Peyer's patch (tissue), 4 donors: ENCODE measurements at regions not wholly inside any gene's neighbourhood (a gene's known extent, or its start where the extent isn't known, plus 50 kb on each side); places are given as distances from the start of the nearest gene placed in this dataset.

Source experiments
- DNase-seq, 3 donors: peaks; one replicate each; pipeline ENCODE4 v3.0.0-alpha.2; 2017 to 2019
- H3K27ac ChIP-seq, 4 donors: fragments of 200-600 bp; sonication (generic); one replicate each; pipeline ENCODE4 v1.5.1; 2016 to 2019
- H3K27me3 ChIP-seq, 2 donors: fragments of 200-600 bp; sonication (generic); one replicate each; pipeline ENCODE4 v1.5.1; 2019
- H3K36me3 ChIP-seq, 3 donors: fragments of 200-600 bp; sonication (generic); one replicate each; pipeline ENCODE4 v1.5.1; 2016 to 2019
- H3K4me1 ChIP-seq, 4 donors: fragments of 200-600 bp; sonication (generic); one replicate each; pipeline ENCODE4 v1.5.1; 2016 to 2019
- H3K4me3 ChIP-seq, 4 donors: fragments of 200-600 bp; sonication (generic); 1 replicate in 3 of 4; 2 replicates in 1 of 4; pipeline ENCODE4 v1.5.1; 2016 to 2019; ENCODE audit warnings: mild to moderate bottlenecking in 1 of 4
- H3K9me3 ChIP-seq, 4 donors: fragments of 200-600 bp; sonication (generic); one replicate each; pipeline ENCODE4 v1.5.1; 2016 to 2019; ENCODE audit warnings: mild to moderate bottlenecking in 1 of 4
- CTCF ChIP-seq, 6 experiments: fragments of 450-650 bp in 4 of 6; fragments of 200-600 bp in 2 of 6; sonication (generic) in 1 of 6; IDR thresholded peaks; one replicate each; pipeline ENCODE4 v1.5.1; 2017 to 2019; ENCODE audit warnings: antibody characterized with exemption in 6 of 6, mild to moderate bottlenecking in 3 of 6, moderate library complexity in 1 of 6
- POLR2A ChIP-seq, 2 donors: fragments of 450-650 bp; IDR thresholded peaks; one replicate each; pipeline ENCODE4 v1.5.1; 2017; ENCODE audit warnings: antibody characterized with exemption in 2 of 2, mild to moderate bottlenecking in 2 of 2, moderate library complexity in 2 of 2

- no peak overlapping the region for H3K4me3 ChIP-seq
- H3K27ac ChIP-seq = no peak overlapping the region
- no peaks in the 10 kb centered on the region for H3K27me3 ChIP-seq
- H3K36me3 ChIP-seq = no peaks in the 10 kb centered on the region
- TF ChIP-seq POLR2A (IDR thresholded peaks at IDR 0.05) = no peak
- DNase-seq = no peak
- H3K4me1 ChIP-seq = no peaks in the 10 kb centered on the region
- no peaks in the 10 kb centered on the region for H3K9me3 ChIP-seq
These were observed 481.2 kb downstream of the OTOL1 start for GRCh38 chr3:161977850-161978249.

GRCh38 chr3:161987933-161988332 lies 491.3 kb downstream of the OTOL1 start:
- TF ChIP-seq POLR2A (IDR thresholded peaks at IDR 0.05) (no peak), CTCF (IDR thresholded peaks at IDR 0.05) (no peak)
- Histone ChIP-seq H3K36me3 (no peaks in the 10 kb centered on the region), H3K27me3 (no peaks in the 10 kb centered on the region), H3K4me1 (no peaks in the 10 kb centered on the region), H3K27ac (no peak overlapping the region), H3K9me3 (no peaks in the 10 kb centered on the region), H3K4me3 (no peak overlapping the region)
- DNase-seq = no peak

DNA sequence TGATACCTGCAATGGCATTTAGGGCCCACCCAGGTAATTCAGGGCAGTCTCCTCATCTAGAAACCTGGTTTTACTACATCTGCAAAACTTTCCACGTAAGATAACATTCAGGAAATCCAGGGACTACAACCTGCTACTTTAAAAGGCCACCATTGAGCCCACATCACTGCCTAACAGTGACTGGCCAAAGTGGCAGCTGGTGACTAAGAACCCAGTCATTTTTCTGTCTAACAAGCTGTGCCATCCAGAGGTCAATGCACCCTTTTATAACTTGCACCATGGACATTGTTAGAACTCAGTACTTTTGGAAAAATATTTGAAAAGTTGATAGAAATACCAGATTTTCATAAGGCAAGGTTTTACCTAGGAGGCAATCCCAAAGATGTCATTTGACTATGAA lies 492.4 kb downstream of the OTOL1 start:
- H3K9me3 ChIP-seq = no peaks in the 10 kb centered on the region
- TF ChIP-seq CTCF (IDR thresholded peaks at IDR 0.05) (no peak), POLR2A (IDR thresholded peaks at IDR 0.05) (no peak)

GRCh38 chr3:161990036-161990435 lies 493.4 kb downstream of the OTOL1 start:
- Histone ChIP-seq H3K27ac (no peak overlapping the region), H3K4me3 (no peak overlapping the region)

More for the DNA sequence above, 492.4 kb downstream of the OTOL1 start:
- Histone ChIP-seq H3K36me3 (no peaks in the 10 kb centered on the region), H3K27ac (no peak overlapping the region), H3K4me3 (no peak overlapping the region), H3K27me3 (no peaks in the 10 kb centered on the region), H3K4me1 (no peaks in the 10 kb centered on the region)
- no peak for DNase-seq

DNA sequence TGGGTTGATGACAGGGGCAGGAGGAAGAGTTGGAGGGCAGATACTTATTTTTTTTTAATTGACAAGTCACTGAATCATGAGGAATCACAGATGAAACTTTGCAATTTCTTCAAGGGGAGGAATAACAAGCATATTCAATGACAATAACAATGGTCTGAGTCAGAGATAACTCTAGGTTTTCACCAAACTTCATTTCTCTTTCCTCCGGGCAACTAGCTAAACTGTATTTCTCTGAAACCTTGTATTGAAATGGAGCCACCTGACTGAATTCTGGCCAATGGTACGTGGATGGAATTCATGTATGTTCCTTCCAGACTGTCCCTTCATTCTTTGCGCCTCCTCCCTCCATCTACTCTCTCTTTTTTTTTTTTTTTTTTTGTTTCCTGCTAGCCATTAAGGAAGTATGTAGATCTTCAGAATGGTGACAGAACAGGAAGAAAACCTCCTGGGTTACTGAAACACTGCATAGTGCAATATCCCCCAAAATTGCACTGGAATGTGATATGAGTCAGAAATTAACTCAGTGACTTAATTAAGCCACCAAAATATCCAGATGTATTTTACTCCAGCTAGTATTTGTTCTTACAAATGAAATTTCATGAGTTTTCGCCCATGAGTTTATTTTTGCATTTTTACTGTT lies 495.4 kb downstream of the OTOL1 start:
- no peaks in the 10 kb centered on the region for H3K36me3 ChIP-seq
- no peaks in the 10 kb centered on the region for H3K9me3 ChIP-seq
- H3K4me3 ChIP-seq = no peak overlapping the region
- no peaks in the 10 kb centered on the region for H3K27me3 ChIP-seq
- no peak overlapping the region for H3K27ac ChIP-seq
- TF ChIP-seq POLR2A (IDR thresholded peaks at IDR 0.05) = no peak
- no peak for TF ChIP-seq CTCF (IDR thresholded peaks at IDR 0.05)
- H3K4me1 ChIP-seq = no peaks in the 10 kb centered on the region
- no peak for DNase-seq

More at GRCh38 chr3:161990036-161990435, 493.4 kb downstream of the OTOL1 start:
- TF ChIP-seq CTCF (IDR thresholded peaks at IDR 0.05) (no peak), POLR2A (IDR thresholded peaks at IDR 0.05) (no peak)
- Histone ChIP-seq H3K4me1 (no peaks in the 10 kb centered on the region), H3K9me3 (no peaks in the 10 kb centered on the region), H3K36me3 (no peaks in the 10 kb centered on the region), H3K27me3 (no peaks in the 10 kb centered on the region)
- no peak for DNase-seq

- Histone ChIP-seq H3K9me3 (peaks cover 0 to 15% (median 0%) of the 10 kb centered on the region in 4 donors), H3K4me1 (no peaks in the 10 kb centered on the region), H3K4me3 (no peak overlapping the region), H3K36me3 (no peaks in the 10 kb centered on the region), H3K27me3 (no peaks in the 10 kb centered on the region), H3K27ac (no peak overlapping the region)
- no peak for DNase-seq
- TF ChIP-seq POLR2A (IDR thresholded peaks at IDR 0.05) (no peak), CTCF (IDR thresholded peaks at IDR 0.05) (no peak)
These were observed 503.2 kb downstream of the OTOL1 start for GRCh38 chr3:161999846-162000245.
